ENCODE measurements at regions not wholly inside any gene's neighbourhood (a gene's known extent, or its start where the extent isn't known, plus 50 kb on each side); places are given as distances from the start of the nearest gene placed in this dataset.

DNA sequence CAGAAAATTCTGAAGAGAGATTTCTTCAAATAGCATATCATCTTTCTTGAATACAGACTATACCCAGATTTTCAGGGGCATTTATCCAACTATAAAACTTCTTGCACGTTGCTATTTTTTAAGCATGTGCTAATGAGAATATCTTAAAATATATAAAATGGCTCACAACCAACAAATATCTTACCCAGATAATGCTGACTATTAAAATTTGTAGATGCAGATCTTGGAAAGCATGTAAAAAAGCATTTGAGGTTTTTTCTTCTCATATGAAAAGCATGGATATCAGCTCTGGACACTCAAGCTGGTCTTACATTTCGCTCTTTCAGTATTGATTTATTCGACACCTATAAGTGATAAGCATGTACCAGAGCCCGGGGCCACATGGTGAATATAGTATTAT lies 1187.7 kb upstream of the ADGRL4 start:
- TF ChIP-seq CTCF (IDR thresholded peaks at IDR 0.05; ENCODE audit: low read length) (no peak), EZH2 (IDR thresholded peaks at IDR 0.05; ENCODE audit: borderline replicate concordance, low read length) (no peak)
